Mesothelial cell of epicardium (in vitro differentiated cells): ENCODE measurements at regions not wholly inside any gene's neighbourhood (a gene's known extent, or its start where the extent isn't known, plus 50 kb on each side); places are given as distances from the start of the nearest gene placed in this dataset.

Experiments
- DNase-seq, 2 experiments: peaks; one replicate each; pipeline ENCODE4 v3.0.0; 2021; ENCODE audit warnings: low spot score in 2 of 2; ENCODE audit not compliant: unreplicated experiment in 2 of 2
- H3K27ac Mint-ChIP-seq: 2 replicates; pipeline ENCODE4 v1.8.0; 2021; ENCODE audit warnings: mixed read lengths
- H3K27me3 Mint-ChIP-seq: 2 replicates; pipeline ENCODE4 v1.8.0; 2021; ENCODE audit warnings: low read depth, mixed read lengths
- H3K36me3 Mint-ChIP-seq: 2 replicates; pipeline ENCODE4 v1.8.0; 2021; ENCODE audit warnings: mixed read lengths
- H3K4me1 Mint-ChIP-seq: 2 replicates; pipeline ENCODE4 v1.8.0; 2021; ENCODE audit warnings: mixed read lengths
- H3K4me3 Mint-ChIP-seq: 2 replicates; pipeline ENCODE4 v1.8.0; 2021; ENCODE audit warnings: mild to moderate bottlenecking, moderate library complexity, mixed read lengths
- H3K9me3 Mint-ChIP-seq: 2 replicates; pipeline ENCODE4 v1.8.0; 2021; ENCODE audit warnings: mixed read lengths
- TF ChIP-seq, protein P1 (sequence below): fragments of 200-600 bp; sonication (generic); IDR thresholded peaks from one replicate; pipeline ENCODE4 v1.5.0; 2021; ENCODE audit warnings: antibody characterized with exemption; ENCODE audit not compliant: unreplicated experiment

DNA sequence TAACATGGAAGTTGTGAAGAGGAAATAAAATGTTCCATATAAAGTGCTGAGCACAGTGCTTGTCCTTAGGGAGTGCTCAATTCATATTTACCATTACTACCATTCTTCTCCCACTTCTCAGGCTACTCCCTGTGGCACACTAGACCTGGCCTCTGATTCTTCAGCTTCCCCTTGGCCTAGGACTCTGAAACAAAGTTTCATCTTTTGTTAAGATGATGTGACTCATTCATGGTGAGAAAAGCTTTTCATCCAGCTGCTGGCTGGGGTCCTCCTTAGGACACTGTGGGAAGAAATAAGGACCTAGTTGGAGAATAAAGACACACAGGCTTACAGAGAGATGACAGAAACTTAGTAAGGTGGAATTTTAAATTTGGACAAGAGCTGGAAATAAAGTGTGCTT lies 314.8 kb downstream of the CDC5L start:
- no peaks in the 10 kb centered on the region for H3K9me3 Mint-ChIP-seq
- TF ChIP-seq, protein P1, sequence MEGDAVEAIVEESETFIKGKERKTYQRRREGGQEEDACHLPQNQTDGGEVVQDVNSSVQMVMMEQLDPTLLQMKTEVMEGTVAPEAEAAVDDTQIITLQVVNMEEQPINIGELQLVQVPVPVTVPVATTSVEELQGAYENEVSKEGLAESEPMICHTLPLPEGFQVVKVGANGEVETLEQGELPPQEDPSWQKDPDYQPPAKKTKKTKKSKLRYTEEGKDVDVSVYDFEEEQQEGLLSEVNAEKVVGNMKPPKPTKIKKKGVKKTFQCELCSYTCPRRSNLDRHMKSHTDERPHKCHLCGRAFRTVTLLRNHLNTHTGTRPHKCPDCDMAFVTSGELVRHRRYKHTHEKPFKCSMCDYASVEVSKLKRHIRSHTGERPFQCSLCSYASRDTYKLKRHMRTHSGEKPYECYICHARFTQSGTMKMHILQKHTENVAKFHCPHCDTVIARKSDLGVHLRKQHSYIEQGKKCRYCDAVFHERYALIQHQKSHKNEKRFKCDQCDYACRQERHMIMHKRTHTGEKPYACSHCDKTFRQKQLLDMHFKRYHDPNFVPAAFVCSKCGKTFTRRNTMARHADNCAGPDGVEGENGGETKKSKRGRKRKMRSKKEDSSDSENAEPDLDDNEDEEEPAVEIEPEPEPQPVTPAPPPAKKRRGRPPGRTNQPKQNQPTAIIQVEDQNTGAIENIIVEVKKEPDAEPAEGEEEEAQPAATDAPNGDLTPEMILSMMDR, result no peak
- no peak overlapping the region for H3K27ac Mint-ChIP-seq
- no peak overlapping the region for H3K4me3 Mint-ChIP-seq
- no peaks in the 10 kb centered on the region for H3K36me3 Mint-ChIP-seq
- DNase-seq, result no peak
- peaks cover 8% of the 10 kb centered on the region for H3K27me3 Mint-ChIP-seq
- no peaks in the 10 kb centered on the region for H3K4me1 Mint-ChIP-seq

DNA sequence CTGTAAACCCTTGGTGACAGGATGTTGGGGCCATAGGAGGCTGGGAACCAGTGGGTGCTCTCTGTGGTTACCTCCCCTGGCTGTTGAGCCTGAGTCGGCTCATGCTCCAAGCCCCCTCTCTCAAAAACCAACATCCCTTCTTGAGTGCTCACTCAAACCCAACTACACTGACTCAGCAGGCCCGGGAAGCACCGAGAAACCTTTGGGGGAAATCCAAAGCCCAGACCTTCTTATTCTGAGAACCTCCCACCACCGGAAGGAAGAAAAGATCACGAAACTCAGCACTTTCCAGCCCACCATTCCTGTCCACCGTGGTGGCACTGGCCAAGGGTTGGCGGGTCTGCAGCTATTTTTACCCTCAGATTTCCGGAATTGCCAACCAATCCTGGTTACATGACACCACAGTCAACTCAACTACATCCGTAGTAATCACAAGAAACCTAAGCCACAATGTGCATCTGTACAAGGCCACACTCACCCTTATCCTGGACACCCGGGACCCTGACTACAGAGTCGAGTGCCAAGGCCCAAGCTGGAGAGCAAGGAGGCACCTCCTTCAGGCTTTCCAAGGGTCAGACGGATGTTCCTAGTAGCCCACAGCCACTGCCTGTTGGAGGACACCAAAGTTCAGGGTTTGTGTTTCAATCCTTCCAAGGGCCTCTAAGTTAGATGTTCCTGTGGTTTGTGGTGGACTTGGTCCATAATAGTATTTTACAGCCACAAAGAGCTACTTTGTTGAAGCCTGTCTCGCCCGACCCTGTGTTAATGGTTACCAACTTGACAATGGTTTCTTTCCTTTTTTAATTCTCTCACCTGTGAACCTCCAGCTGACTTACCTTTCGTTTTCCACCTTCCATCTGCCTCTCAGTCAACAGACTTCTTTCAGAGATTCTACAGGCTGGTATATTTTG lies 317.0 kb downstream of the CDC5L start:
- TF ChIP-seq, protein P1, result no peak
- Mint-ChIP-seq H3K36me3 (no peaks in the 10 kb centered on the region), H3K27me3 (peaks cover 6% of the 10 kb centered on the region), H3K4me3 (no peak overlapping the region), H3K9me3 (peaks cover 4% of the 10 kb centered on the region), H3K27ac (no peak overlapping the region), H3K4me1 (no peaks in the 10 kb centered on the region)
- no peak for DNase-seq

DNA sequence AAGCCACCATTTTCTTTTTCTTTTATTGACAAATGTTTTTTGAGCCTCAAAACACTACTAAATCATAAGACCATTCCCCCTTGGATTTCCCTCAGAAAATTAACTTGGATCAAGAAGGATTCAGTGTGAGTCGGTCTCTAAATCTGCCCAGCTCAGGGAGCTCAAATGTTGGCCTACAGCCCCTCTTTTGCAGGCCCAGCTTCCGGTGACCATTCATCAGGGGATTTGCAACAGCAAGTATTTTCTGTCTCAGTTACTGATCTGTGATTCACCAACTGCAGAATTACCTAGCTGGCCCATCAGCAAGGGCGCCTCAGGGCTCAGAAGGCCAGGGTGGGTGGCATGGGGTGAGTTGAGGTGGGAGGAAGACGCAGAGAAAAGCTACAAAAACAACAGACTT lies 318.1 kb downstream of the CDC5L start:
- no peak overlapping the region for H3K4me3 Mint-ChIP-seq

DNA sequence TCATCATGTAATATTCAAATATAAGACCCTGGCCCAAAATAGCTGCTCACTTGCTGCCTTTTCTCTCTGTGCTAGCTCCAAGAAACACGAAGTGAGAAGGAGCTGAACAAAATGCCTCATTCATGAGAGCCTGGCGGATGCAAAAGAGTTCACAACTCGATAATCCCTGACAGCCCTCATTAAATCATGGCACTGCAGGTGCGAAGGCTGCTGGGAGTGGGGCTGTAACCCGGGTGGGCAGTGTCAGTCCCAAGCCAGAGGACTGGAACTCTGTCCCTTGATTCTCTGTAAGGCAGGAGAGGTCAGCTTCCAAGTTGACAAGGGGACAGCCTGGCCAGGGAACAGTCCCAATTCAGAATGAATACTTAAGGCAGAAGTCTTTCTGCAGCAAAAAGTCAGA lies 318.5 kb downstream of the CDC5L start:
- Mint-ChIP-seq H3K4me1 (no peaks in the 10 kb centered on the region), H3K9me3 (peaks cover 4% of the 10 kb centered on the region), H3K4me3 (no peak overlapping the region), H3K27me3 (peaks cover 5% of the 10 kb centered on the region), H3K36me3 (no peaks in the 10 kb centered on the region), H3K27ac (no peak overlapping the region)
- no peak for DNase-seq
- TF ChIP-seq, protein P1, result no peak

More for the DNA sequence above, 318.1 kb downstream of the CDC5L start:
- no peaks in the 10 kb centered on the region for H3K36me3 Mint-ChIP-seq
- no peaks in the 10 kb centered on the region for H3K4me1 Mint-ChIP-seq
- no peak overlapping the region for H3K27ac Mint-ChIP-seq
- peaks cover 5% of the 10 kb centered on the region for H3K27me3 Mint-ChIP-seq
- TF ChIP-seq, protein P1, result no peak
- H3K9me3 Mint-ChIP-seq, result peaks cover 4% of the 10 kb centered on the region
- no peak for DNase-seq

DNA sequence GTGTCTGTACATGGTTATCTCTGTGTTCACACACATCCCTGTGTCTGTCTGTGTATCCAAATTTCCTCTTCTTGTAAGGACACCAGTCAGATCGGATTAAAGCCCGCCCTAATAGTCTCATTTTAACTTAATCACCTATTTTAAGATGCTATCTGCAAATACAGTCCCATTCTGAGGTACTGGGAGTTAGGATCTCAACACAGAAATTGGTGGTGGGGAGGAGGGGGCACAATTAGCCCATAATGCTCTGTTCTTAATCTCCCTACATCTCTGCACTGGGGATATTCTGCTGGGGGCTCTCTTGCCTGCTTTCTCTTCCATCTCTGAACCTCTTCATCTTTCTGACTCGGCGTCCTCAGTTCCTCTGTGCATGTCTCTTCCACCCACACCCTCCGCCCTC lies 320.7 kb downstream of the CDC5L start:
- Mint-ChIP-seq H3K4me1 (peaks cover 3% of the 10 kb centered on the region), H3K4me3 (no peak overlapping the region), H3K36me3 (no peaks in the 10 kb centered on the region), H3K9me3 (peaks cover 4% of the 10 kb centered on the region), H3K27ac (no peak overlapping the region), H3K27me3 (peaks cover 2% of the 10 kb centered on the region)
- no peak for DNase-seq
- TF ChIP-seq, protein P1, result no peak
